Right lobe of liver (tissue), 4 donors: ENCODE measurements at regions not wholly inside any gene's neighbourhood (a gene's known extent, or its start where the extent isn't known, plus 50 kb on each side); places are given as distances from the start of the nearest gene placed in this dataset.

Experiments used
- CTCF ChIP-seq, 4 donors: fragments of 200-600 bp in 3 of 4; fragments of 450-650 bp in 1 of 4; IDR thresholded peaks; one replicate each; pipeline versions ENCODE4 v1.5.1 to v1.8.0; 2016 to 2022; ENCODE audit warnings: antibody characterized with exemption in 4 of 4, mild to moderate bottlenecking in 2 of 4
- POLR2A ChIP-seq: fragments of 450-650 bp; IDR thresholded peaks from one replicate; pipeline ENCODE4 v1.6.1; 2017; ENCODE audit warnings: antibody characterized with exemption, mild to moderate bottlenecking
- donor health status: DM: no; HTN: no; CAD: no.
- donor health status: DM: no; HTN: no; CAD: no.
- donor health status: DM: no; HTN: yes; CAD: no.

GRCh38 chr6:109916759-109917158 is 61.4 kb upstream of the GPR6 start:
- TF ChIP-seq CTCF (IDR thresholded peaks at IDR 0.05), result no peak
- TF ChIP-seq POLR2A, result no peak
